Bronchial epithelial cell (primary cell): ENCODE measurements at regions not wholly inside any gene's neighbourhood (a gene's known extent, or its start where the extent isn't known, plus 50 kb on each side); places are given as distances from the start of the nearest gene placed in this dataset.

Experiments
- DNase-seq: peaks from one replicate; pipeline ENCODE4 v3.0.0-alpha.2; 2010; ENCODE audit warnings: low read depth
- FAIRE-seq: peaks from 2 replicates; lab custom pipeline; 2011; peaks lifted over from hg19 to GRCh38; lab: Jason Lieb, UNC
- H3K27me3 ChIP-seq: 2 replicates; pipeline ENCODE4 v1.5.1; 2011; ENCODE audit warnings: low read length; ENCODE audit not compliant: control insufficient read depth, insufficient read depth
- H3K36me3 ChIP-seq: 2 replicates; pipeline ENCODE4 v1.5.1; 2011; ENCODE audit warnings: low read length; ENCODE audit not compliant: control insufficient read depth, insufficient read depth
- H3K4me3 ChIP-seq: 2 replicates; pipeline ENCODE4 v1.5.1; 2011; ENCODE audit warnings: mild to moderate bottlenecking, low read depth, low read length, control low read depth
- CTCF ChIP-seq: IDR thresholded peaks from 2 replicates; pipeline ENCODE4 v1.5.1; 2011; ENCODE audit warnings: mild to moderate bottlenecking, moderate library complexity, low read length, control low read depth, inconsistent platforms; ENCODE audit not compliant: insufficient read depth, severe bottlenecking

- TF ChIP-seq CTCF = no peak
- DNase-seq = no peak
- Histone ChIP-seq H3K27me3 (no peaks in the 10 kb centered on the region), H3K36me3 (no peaks in the 10 kb centered on the region), H3K4me3 (no peak overlapping the region)
- no peak for FAIRE-seq
Measured at GRCh38 chr9:14560194-14560593, 133.0 kb downstream of the ZDHHC21 start.

- no peaks in the 10 kb centered on the region for H3K36me3 ChIP-seq
- TF ChIP-seq CTCF = no peak
- DNase-seq (no peak), FAIRE-seq (no peak)
- no peak overlapping the region for H3K4me3 ChIP-seq
- H3K27me3 ChIP-seq = no peaks in the 10 kb centered on the region
Measured at GRCh38 chr9:14554886-14555285, 138.3 kb downstream of the ZDHHC21 start.

- no peak for FAIRE-seq
- no peaks in the 10 kb centered on the region for H3K36me3 ChIP-seq
- H3K27me3 ChIP-seq = no peaks in the 10 kb centered on the region
- no peak overlapping the region for H3K4me3 ChIP-seq
- DNase-seq = no peak
- TF ChIP-seq CTCF = no peak
Measured at GRCh38 chr9:14547245-14548060, 145.8 kb downstream of the ZDHHC21 start.

- no peak for FAIRE-seq
- no peaks in the 10 kb centered on the region for H3K36me3 ChIP-seq
Measured at GRCh38 chr9:14546693-14547092, 146.5 kb downstream of the ZDHHC21 start.

GRCh38 chr9:14542071-14542470 lies 151.2 kb downstream of the ZDHHC21 start:
- Histone ChIP-seq H3K4me3 (no peak overlapping the region), H3K36me3 (no peaks in the 10 kb centered on the region), H3K27me3 (no peaks in the 10 kb centered on the region)
- TF ChIP-seq CTCF = no peak
- DNase-seq (no peak), FAIRE-seq (no peak)

More at GRCh38 chr9:14546693-14547092, 146.5 kb downstream of the ZDHHC21 start:
- no peak for DNase-seq
- H3K27me3 ChIP-seq = no peaks in the 10 kb centered on the region
- TF ChIP-seq CTCF = no peak
- no peak overlapping the region for H3K4me3 ChIP-seq

- H3K4me3 ChIP-seq = no peak overlapping the region
- H3K27me3 ChIP-seq = no peaks in the 10 kb centered on the region
- no peak for TF ChIP-seq CTCF
- no peaks in the 10 kb centered on the region for H3K36me3 ChIP-seq
- FAIRE-seq (no peak), DNase-seq (no peak)
Measured at GRCh38 chr9:14538526-14538925, 154.7 kb downstream of the ZDHHC21 start.
